Testis (tissue), 2 donors: ENCODE measurements at regions not wholly inside any gene's neighbourhood (a gene's known extent, or its start where the extent isn't known, plus 50 kb on each side); places are given as distances from the start of the nearest gene placed in this dataset.

Source experiments
- POLR2A ChIP-seq: fragments of 450-650 bp; IDR thresholded peaks from one replicate; pipeline ENCODE4 v1.6.1; 2017; ENCODE audit warnings: antibody characterized with exemption, mild to moderate bottlenecking, moderate library complexity
- TF ChIP-seq, protein P1 (sequence below), 3 experiments: fragments of 450-650 bp in 2 of 3; fragments of 200-600 bp in 1 of 3; sonication (generic) in 1 of 3; IDR thresholded peaks; one replicate each; pipeline ENCODE4 v1.5.1; 2016 to 2019; ENCODE audit warnings: antibody characterized with exemption in 3 of 3, mild to moderate bottlenecking in 2 of 3, moderate library complexity in 1 of 3

DNA sequence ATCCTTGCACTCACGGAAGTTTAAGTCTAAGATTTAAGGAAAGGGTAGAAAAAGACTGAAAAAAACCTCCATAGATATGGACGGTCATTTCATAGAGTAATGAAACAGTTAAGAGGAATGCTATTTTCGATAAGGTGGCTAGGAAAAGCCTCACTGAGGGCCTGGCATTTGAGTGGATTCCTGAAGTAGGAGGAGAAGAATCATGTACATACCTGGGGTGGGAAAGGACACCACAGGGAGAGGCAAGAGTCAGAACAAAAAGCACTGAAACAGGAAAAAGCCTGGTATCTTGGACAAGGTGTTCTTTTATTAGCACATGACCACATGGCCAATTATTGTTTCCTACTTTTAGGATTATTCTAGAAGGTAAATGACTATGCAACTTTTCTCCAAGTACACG lies 547.2 kb upstream of the DIPK2B start:
- TF ChIP-seq, protein P1, sequence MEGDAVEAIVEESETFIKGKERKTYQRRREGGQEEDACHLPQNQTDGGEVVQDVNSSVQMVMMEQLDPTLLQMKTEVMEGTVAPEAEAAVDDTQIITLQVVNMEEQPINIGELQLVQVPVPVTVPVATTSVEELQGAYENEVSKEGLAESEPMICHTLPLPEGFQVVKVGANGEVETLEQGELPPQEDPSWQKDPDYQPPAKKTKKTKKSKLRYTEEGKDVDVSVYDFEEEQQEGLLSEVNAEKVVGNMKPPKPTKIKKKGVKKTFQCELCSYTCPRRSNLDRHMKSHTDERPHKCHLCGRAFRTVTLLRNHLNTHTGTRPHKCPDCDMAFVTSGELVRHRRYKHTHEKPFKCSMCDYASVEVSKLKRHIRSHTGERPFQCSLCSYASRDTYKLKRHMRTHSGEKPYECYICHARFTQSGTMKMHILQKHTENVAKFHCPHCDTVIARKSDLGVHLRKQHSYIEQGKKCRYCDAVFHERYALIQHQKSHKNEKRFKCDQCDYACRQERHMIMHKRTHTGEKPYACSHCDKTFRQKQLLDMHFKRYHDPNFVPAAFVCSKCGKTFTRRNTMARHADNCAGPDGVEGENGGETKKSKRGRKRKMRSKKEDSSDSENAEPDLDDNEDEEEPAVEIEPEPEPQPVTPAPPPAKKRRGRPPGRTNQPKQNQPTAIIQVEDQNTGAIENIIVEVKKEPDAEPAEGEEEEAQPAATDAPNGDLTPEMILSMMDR (IDR thresholded peaks at IDR 0.05): no peak
- no peak for TF ChIP-seq POLR2A
